GM10266 (cell line): ENCODE measurements at regions not wholly inside any gene's neighbourhood (a gene's known extent, or its start where the extent isn't known, plus 50 kb on each side); places are given as distances from the start of the nearest gene placed in this dataset.

Experiments
- DNase-seq: peaks from one replicate; pipeline ENCODE4 v3.0.0; 2012; ENCODE audit errors: extremely low spot score
- TF ChIP-seq, protein P1 (sequence below): IDR thresholded peaks from 2 replicates; pipeline ENCODE4 v1.5.1; 2012; ENCODE audit warnings: mild to moderate bottlenecking, low read depth; ENCODE audit not compliant: control insufficient read depth, insufficient read depth; ENCODE audit errors: missing control alignments

DNA sequence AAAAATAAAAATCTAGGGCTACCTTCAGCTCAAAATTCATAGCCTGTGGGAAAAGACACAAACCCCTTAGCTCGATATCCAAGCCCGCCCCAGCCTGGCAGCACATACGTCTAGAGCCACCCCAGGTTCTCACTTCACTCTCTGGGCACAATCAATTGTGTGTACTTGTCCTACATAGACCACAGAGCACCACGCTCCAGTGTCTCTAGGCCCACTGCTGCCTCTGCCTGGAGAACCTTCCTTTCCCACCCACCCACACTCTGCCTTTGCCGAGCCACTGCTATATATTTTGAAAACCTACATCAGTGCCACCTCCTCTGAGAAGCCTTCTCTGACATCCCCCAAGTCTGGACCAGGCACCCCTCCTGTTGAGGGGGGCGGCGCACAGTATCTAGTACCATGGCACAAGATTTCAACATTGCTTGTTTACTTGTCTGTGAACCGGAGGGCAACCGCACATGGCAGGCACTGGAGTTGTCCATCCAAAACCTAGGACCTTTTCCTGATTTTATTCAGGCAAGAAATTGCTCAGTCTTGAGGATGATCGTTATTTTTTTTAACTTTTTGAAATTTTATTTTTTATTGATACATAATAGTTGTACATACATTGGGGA lies 141.5 kb downstream of the UNC5CL start:
- TF ChIP-seq, protein P1, sequence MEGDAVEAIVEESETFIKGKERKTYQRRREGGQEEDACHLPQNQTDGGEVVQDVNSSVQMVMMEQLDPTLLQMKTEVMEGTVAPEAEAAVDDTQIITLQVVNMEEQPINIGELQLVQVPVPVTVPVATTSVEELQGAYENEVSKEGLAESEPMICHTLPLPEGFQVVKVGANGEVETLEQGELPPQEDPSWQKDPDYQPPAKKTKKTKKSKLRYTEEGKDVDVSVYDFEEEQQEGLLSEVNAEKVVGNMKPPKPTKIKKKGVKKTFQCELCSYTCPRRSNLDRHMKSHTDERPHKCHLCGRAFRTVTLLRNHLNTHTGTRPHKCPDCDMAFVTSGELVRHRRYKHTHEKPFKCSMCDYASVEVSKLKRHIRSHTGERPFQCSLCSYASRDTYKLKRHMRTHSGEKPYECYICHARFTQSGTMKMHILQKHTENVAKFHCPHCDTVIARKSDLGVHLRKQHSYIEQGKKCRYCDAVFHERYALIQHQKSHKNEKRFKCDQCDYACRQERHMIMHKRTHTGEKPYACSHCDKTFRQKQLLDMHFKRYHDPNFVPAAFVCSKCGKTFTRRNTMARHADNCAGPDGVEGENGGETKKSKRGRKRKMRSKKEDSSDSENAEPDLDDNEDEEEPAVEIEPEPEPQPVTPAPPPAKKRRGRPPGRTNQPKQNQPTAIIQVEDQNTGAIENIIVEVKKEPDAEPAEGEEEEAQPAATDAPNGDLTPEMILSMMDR, result no peak

DNA sequence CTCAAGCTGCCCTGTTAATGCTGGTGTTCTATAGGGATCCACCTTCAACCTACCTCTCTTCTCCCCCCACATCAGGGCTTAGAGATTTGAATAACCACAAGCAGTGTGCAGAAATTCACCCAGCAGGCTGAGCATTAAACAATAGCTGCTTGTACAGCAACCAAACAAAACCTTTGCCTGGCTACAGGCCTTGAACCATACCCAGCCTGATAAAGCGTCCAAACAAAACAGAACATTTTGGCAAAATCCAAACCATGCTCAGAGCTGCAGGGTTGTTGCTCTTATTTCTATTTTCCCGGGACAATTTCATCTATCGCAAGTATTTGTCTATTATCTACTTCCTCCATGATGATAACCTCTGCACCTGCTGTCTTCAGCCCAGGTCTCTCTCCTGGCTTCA lies 142.3 kb downstream of the UNC5CL start:
- TF ChIP-seq, protein P1, result no peak
- DNase-seq, result no peak

More for the DNA sequence above, 141.5 kb downstream of the UNC5CL start:
- DNase-seq, result no peak

DNA sequence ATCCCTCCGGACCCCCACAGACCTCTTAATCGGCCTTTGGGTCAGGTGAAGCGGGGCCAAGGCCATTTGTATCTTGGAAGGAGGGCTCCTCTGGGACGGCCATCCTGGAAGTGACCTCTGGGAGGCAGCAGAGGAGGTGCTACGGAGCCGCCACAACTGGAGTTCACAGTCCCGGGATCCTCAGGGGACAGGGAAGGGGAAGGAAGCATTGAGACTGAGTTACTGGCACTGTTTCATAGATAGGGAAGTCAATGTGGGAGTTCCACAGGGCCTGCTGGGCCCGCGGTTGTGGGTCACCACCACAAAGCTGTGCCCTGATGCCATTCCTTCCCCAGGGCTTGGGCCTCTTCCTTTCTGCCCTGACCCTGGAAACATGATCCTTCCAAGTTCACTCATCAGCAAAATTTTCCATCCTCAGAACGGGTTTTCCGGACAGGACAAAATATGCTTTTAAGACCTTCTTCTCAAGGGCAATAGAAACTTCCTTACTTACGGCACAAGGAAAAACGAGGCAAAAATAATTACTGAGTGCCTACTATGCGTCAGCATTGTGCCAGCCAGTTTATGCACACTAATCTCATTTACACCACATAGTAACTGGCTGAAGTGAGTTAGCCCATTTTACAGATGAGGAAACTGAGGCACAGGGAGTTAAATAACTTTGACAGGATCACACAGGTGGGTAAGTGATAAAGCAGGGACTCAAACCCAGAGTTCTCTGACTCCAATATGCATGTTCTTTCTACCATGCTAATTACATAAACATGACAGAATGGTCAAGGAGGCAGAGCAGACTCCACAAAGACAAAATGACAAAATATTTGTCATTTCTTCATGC lies 143.8 kb downstream of the UNC5CL start:
- TF ChIP-seq, protein P1, result no peak
- DNase-seq, result no peak

DNA sequence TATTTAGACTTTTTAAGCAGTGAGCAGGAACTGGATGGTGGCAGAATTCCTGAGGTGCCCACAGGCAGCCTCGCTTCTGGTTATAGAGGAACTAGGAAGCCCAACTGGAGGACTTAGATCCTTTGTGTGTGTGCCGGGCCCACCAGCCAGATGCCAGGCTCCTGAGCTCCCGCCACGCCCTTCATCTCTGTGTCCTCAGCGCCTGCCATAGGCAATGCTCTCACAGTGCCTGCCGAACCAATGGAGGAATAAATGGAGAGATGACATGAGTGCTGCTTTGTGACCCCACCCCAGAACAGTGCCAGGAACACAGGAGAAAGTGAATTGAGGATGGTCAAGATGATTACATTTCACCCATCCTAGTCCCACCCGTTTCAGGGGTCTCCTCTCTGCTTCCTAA lies 146.0 kb downstream of the UNC5CL start:
- TF ChIP-seq, protein P1, result no peak
- DNase-seq, result no peak

DNA sequence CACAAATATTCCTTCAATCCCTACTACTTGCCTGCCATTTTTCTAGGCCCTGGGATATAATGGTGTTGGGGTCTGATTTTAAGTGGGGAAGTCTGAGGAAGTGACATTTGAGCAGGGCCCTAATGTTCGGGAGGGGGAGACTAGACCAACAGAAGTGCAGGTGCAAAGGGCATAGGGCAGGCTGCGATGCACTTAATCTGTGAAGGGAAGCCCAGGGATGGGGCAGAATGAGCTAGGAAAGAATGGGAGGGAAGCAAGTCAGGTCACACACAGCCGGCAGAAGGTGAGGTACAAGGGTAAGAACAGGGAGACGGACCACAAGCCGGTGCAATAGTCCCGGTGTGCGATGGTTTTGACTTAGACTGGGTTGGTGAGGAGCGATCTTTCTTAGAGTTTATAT lies 146.8 kb downstream of the UNC5CL start:
- no peak for DNase-seq
- TF ChIP-seq, protein P1, result no peak

DNA sequence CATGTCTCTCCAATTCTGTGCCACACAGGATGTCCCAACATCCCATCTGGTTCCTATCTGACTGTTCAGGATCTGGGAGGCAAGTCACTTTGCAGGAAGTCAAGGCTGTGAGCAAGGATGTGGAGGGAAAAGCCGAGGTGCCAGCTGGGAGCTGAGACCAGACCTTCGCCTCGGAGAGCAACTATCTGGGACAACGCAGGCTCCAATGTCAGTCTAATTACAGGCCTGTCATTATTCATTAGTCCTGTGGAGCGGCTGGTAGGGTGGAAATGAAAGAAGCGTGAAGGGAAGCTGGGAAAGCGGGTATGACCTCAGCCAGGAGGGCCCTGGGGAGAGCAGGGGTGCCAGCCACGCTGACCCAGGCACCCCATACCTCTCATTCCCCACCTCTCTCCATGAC lies 147.3 kb downstream of the UNC5CL start:
- DNase-seq, result no peak
- TF ChIP-seq, protein P1, result no peak

DNA sequence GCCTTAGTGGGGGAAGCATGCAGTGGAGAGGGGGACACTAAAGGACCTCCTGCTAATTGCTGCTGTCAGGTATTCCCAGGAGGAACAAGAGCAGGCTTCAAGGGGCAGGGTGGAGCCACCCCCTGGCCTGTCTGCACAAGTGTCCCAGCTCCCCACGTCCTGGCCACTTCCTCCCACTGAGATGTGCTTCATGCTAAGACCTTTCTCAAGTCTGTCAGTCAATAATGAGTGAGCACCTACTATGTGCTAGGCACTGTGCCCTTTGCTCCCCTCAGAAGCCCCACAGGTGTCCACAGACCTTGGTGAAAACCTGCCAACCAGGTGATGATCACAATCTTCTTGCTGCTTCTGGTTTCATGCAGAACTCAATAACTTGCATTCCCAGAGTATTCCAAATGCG lies 147.9 kb downstream of the UNC5CL start:
- TF ChIP-seq, protein P1, result no peak
- no peak for DNase-seq
